ENCODE measurements at regions not wholly inside any gene's neighbourhood (a gene's known extent, or its start where the extent isn't known, plus 50 kb on each side); places are given as distances from the start of the nearest gene placed in this dataset.

- DNase-seq, result no peak
- Histone ChIP-seq H3K27ac (no peak overlapping the region), H3K9ac (ENCODE audit: low read depth in 2 of 2, low read length in 2 of 2) (no peak overlapping the region), H3K36me3 (no peaks in the 10 kb centered on the region), H3K4me3 (no peak overlapping the region), H3K9me3 (no peaks in the 10 kb centered on the region), H3K27me3 (no peaks in the 10 kb centered on the region), H3K4me1 (no peaks in the 10 kb centered on the region)
- intact Hi-C loops (cut with DNase I), result no loop called here
- TF ChIP-seq CTCF (IDR thresholded peaks at IDR 0.05), result no peak
Measured at GRCh38 chr5:103455796-103456195, 106.8 kb downstream of the NUDT12 start.

- Histone ChIP-seq H3K4me3 (no peak overlapping the region), H3K9ac (ENCODE audit: low read depth in 2 of 2, low read length in 2 of 2) (no peak overlapping the region), H3K36me3 (no peaks in the 10 kb centered on the region), H3K4me1 (no peaks in the 10 kb centered on the region), H3K27me3 (no peaks in the 10 kb centered on the region), H3K27ac (no peak overlapping the region), H3K9me3 (no peaks in the 10 kb centered on the region)
- intact Hi-C loops (cut with DNase I), result no loop called here
- no peak for DNase-seq
- no peak for TF ChIP-seq CTCF (IDR thresholded peaks at IDR 0.05)
Measured at GRCh38 chr5:103454770-103455169, 107.8 kb downstream of the NUDT12 start.

- Histone ChIP-seq H3K4me3 (no peak overlapping the region), H3K27me3 (no peaks in the 10 kb centered on the region), H3K27ac (no peak overlapping the region), H3K9ac (ENCODE audit: low read depth in 2 of 2, low read length in 2 of 2) (no peak overlapping the region), H3K9me3 (no peaks in the 10 kb centered on the region), H3K36me3 (no peaks in the 10 kb centered on the region), H3K4me1 (no peaks in the 10 kb centered on the region)
- intact Hi-C loops (cut with DNase I), result no loop called here
- DNase-seq, result no peak
- no peak for TF ChIP-seq CTCF (IDR thresholded peaks at IDR 0.05)
Measured at GRCh38 chr5:103452666-103453065, 109.9 kb downstream of the NUDT12 start.

GRCh38 chr5:103452089-103452488, 110.5 kb downstream of the NUDT12 start:
- Histone ChIP-seq H3K27me3 (no peaks in the 10 kb centered on the region), H3K9me3 (no peaks in the 10 kb centered on the region), H3K27ac (no peak overlapping the region), H3K4me1 (no peaks in the 10 kb centered on the region), H3K9ac (ENCODE audit: low read depth in 2 of 2, low read length in 2 of 2) (no peak overlapping the region), H3K4me3 (no peak overlapping the region), H3K36me3 (no peaks in the 10 kb centered on the region)
- DNase-seq, result no peak
- intact Hi-C loops (cut with DNase I), result no loop called here
- no peak for TF ChIP-seq CTCF (IDR thresholded peaks at IDR 0.05)

GRCh38 chr5:103451261-103451660, 111.3 kb downstream of the NUDT12 start:
- Histone ChIP-seq H3K4me3 (no peak overlapping the region), H3K27ac (no peak overlapping the region), H3K27me3 (no peaks in the 10 kb centered on the region), H3K4me1 (no peaks in the 10 kb centered on the region), H3K9ac (ENCODE audit: low read depth in 2 of 2, low read length in 2 of 2) (no peak overlapping the region), H3K36me3 (no peaks in the 10 kb centered on the region), H3K9me3 (no peaks in the 10 kb centered on the region)
- no peak for TF ChIP-seq CTCF (IDR thresholded peaks at IDR 0.05)
- intact Hi-C loops (cut with DNase I), result no loop called here
- DNase-seq, result no peak
